HG03571 (cell line): ENCODE measurements at regions not wholly inside any gene's neighbourhood (a gene's known extent, or its start where the extent isn't known, plus 50 kb on each side); places are given as distances from the start of the nearest gene placed in this dataset.
"Not testable (repeated sequence)": the region's sequence is repeated elsewhere in the genome, so short reads cannot be mapped to it uniquely, and the experiment has no call there.

Source experiments
- ATAC-seq: cut with Tn5 transposase; IDR thresholded peaks from one replicate; pipeline ENCODE4 v1.9.1; 2021; ENCODE audit not compliant: unreplicated experiment

- no peak for ATAC-seq
Observed at GRCh38 chr2:225895126-225895525, 495.6 kb downstream of the NYAP2 start.

GRCh38 chr2:225894236-225894980, 494.9 kb downstream of the NYAP2 start:
- ATAC-seq = no peak

DNA sequence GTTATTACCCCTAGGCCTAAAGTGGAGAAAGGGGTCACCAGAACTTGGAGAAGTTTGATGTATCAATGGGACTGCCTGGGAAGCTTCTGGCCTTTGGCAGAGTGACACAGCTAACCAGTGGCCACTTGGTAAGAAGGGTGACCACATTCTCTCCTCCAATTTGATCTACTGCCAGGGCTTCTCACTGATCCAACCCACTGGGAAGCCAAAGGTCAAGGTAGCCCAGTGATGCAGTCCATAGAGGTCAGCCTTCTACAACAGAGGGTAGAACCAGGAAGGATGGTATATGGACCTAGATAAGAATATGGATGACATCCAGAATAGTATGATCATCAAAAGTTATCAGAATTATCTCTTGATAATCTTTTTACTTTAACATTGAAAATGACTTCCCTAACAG, 493.6 kb downstream of the NYAP2 start:
- ATAC-seq = no peak

DNA sequence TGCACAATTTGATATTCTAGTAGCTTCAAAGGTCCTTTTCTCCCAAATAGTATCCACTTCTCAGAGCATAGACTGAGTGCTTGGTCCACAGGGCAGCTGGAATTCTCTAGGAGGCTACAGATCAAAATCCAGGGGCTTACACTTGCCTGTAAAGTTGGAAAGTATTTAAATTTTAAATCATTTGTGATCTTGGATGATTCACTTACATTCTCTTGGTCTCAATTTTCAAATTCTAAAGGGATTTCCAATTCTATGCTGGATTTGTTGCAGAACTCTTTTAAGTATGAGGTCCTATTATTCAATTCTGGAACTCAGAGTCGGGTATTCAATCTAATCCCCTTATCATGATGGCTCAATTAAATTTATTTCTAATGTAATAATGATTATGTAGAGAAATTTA, 492.3 kb downstream of the NYAP2 start:
- ATAC-seq = no peak

- no peak for ATAC-seq
Observed at GRCh38 chr2:225891013-225891412, 491.5 kb downstream of the NYAP2 start.

DNA sequence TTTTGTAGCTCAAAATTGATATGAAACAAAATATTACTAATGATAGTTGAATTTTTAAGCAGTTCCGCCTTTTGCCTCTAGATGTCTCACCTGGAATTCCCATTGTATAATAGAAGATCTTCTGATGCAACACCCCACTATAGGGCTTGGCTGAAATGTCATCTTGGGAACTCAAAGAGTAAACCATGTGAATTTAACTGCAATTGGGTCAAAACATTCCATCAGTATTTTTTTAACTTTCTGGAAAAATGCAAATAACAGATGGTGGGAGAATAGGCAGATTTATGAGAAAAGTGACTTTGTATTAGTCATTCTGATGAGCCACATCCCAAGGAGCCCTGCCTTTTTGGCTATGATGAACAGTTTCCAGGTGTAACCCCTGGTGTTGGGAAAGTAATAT, 489.9 kb downstream of the NYAP2 start:
- ATAC-seq = peak; percentile 66

GRCh38 chr2:225867071-225867470, 467.6 kb downstream of the NYAP2 start:
- ATAC-seq = no peak

GRCh38 chr2:225865468-225865867, 466.0 kb downstream of the NYAP2 start:
- ATAC-seq = no peak

- no peak for ATAC-seq
Observed at GRCh38 chr2:225864394-225864793, 464.9 kb downstream of the NYAP2 start.

DNA sequence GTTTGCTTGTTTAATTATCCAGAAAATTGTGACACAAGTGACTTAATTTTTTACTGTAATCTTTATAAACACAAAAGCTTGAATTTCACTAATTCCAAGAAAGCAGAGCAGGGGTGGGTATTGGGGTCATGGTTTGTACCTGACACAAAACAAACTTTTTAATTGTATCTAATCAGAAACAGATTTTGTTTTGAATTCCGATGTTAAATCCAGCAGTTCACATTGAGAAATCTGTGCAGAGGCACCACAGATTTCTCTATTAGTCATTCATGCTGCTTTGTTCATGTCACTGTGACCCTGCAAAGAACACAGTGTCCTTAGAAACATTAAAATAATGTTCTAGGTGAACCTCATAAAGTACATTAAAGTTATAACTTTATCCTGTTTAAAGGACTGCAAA, 443.4 kb downstream of the NYAP2 start:
- no peak for ATAC-seq

DNA sequence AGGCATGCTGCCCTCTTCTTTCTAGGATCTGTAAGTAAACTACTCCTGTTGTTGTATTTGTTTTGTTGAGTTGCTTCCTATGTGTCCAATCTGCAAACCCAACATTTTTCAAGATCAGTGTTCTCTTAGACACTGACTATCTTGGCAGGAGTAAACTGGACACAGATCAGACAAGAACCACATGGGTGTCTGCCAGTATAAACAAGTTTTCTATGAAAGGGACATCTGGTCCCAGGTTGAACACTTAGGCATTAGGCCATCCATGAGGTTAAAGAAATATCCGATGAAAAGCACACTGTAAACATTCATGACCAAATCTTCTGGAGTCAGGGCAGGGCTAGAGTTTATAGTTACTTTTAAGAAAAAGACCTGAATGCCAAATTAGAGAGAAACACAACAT, 441.8 kb downstream of the NYAP2 start:
- no peak for ATAC-seq

DNA sequence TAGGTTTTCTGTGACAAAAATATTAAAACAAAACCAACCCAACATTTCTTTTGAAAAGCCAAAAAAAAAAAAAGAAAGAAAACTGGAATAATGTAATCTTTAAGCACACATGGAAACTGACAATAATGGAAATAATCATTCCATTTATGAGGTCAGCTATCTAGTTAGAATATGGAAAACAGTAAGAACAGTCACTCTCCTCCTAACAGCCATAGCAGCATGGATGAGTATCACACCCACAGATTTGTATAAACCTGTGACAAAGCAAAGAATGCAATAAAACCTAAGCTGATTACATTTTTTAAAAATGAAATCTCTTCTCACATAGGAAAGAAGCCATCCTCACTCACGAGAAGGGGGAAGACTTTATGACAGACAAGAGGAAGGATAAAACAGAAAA, 437.8 kb downstream of the NYAP2 start:
- no peak for ATAC-seq

GRCh38 chr2:225824748-225825449, 425.4 kb downstream of the NYAP2 start:
- no peak for ATAC-seq

DNA sequence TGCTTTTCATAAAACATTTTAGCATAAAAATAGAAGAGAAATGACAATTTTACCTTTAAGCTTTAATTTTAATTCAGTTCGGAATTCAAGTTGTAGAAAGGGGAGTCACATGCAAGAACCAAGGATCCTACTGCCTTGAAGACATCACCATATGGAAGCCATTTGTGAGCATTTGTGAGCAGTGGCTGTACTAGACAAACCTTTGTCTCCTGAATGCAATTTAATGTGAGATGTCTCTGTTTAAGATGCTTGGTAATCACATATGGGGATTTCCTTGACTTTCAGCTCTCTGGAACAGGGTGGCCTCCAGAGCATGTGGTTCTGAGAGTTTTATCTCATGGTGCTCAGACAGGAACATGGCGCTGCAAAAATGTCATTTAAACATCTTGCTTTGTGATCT, 421.8 kb downstream of the NYAP2 start:
- ATAC-seq = no peak

- ATAC-seq = no peak
Observed at GRCh38 chr2:225820826-225821225, 421.3 kb downstream of the NYAP2 start.

- ATAC-seq = no peak
Observed at GRCh38 chr2:225814554-225814953, 415.0 kb downstream of the NYAP2 start.

DNA sequence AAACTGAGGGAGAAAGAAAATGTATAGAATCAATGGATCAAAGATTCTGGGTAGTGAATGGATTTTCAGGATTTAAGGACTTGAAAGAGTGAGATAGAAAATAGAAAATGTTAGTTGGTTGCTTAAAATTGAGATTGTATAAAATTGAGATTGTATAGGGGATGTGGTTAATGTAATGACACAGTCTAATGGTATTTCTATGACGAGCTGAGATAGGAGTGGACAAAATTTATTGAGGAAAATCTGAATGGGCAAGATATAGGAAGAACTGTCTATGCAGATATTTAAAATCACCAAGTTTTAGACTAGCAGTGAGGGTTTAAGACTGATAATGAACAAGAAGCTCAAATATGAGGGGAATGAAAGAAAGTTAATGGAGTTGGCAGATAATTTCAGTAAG, 406.6 kb downstream of the NYAP2 start:
- no peak for ATAC-seq

- ATAC-seq = not testable (repeated sequence)
Observed at GRCh38 chr2:225802076-225802475, 402.6 kb downstream of the NYAP2 start.

DNA sequence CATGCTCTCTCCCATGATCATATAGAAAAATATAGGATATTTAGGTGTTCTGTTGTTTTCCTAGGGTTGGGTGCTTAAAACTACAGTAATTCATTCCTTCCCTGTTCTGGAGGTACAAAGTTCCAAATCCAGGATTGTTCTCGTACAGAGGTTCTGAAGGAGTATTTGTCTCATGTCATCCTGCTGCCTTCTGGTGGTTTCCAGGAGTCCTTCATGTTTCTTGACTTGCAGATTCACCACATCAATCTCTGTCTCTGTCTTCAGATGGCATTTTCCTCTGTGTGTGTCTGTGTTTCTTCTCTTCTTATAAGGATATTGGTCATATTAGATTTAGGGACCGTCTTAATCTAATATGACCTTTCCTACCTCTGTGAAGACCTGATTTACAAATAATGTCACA, 397.9 kb downstream of the NYAP2 start:
- ATAC-seq = no peak

- no peak for ATAC-seq
Observed at GRCh38 chr2:225794652-225795400, 395.3 kb downstream of the NYAP2 start.

DNA sequence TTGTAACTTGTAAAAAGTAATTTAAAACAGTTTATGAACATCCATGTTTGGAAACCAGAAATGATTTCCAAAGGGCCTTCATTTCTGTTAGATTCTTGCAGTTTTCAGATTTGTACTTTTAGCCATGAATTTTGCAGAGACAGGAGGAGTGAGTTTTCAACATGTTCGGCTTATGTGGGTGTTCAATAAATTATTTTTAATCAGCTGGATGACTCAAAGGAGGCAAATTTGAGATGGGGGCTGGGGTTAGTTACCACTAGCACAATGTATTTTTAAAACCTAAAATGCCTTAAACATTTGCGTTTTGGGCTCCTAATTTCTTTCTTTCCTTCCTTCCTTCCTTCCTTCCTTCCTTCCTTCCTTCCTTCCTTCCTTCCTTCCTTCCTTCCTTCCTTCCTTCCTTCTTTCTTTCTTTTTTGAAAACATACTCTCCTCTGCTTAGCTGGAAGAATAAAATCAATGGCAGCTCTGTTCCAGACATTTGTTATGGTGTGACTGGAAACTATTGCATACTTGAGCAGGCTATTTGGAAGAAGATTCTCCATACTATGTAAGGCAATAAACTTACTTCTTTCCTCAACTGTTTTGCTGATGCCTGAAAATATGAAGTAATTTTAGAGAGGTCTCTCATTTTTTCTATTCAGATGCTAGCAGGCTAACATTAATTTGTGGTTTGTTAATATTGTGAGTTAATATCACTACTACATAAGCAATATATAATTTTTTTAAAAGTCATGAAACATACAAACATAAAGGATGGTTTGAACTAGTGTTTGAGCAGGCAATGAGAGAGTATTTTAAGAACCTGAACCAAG, 394.4 kb downstream of the NYAP2 start:
- no peak for ATAC-seq
